ENCODE measurements at regions not wholly inside any gene's neighbourhood (a gene's known extent, or its start where the extent isn't known, plus 50 kb on each side); places are given as distances from the start of the nearest gene placed in this dataset.

GRCh38 chr2:147356157-147356556 is 488.7 kb upstream of the ACVR2A start:
- Histone ChIP-seq H3K27ac (ENCODE audit: low read depth in 2 of 2, low read length in 2 of 2) (no peak overlapping the region), H3K4me1 (ENCODE audit: control insufficient read depth in 2 of 3, insufficient read depth in 2 of 3, low read depth in 1 of 3, low read length in 3 of 3) (no peaks in the 10 kb centered on the region), H3K4me3 (ENCODE audit: low read length in 3 of 3) (no peak overlapping the region), H3K27me3 (ENCODE audit: control insufficient read depth, insufficient read depth, low read length) (no peaks in the 10 kb centered on the region), H3K9ac (ENCODE audit: low read length in 3 of 3) (no peak overlapping the region), H3K36me3 (ENCODE audit: control insufficient read depth in 2 of 3, insufficient read depth in 3 of 3, low read length in 3 of 3) (no peaks in the 10 kb centered on the region), H3K9me3 (ENCODE audit: control insufficient read depth in 2 of 3, insufficient read depth in 1 of 3, low read length in 3 of 3) (no peaks in the 10 kb centered on the region)
- intact Hi-C loops (cut with DNase I) = no loop called here
- no peak for TF ChIP-seq CTCF (IDR thresholded peaks at IDR 0.05; ENCODE audit: borderline replicate concordance, extremely low read depth, insufficient read depth)
- no peak for DNase-seq
- FAIRE-seq = no peak

GRCh38 chr2:147355706-147356105 is 489.1 kb upstream of the ACVR2A start:
- no peak overlapping the region for H3K4me3 ChIP-seq (ENCODE audit: low read length in 3 of 3)
- intact Hi-C loops (cut with DNase I) = no loop called here
- H3K27ac ChIP-seq (ENCODE audit: low read depth in 2 of 2, low read length in 2 of 2) = no peak overlapping the region
- FAIRE-seq = no peak
- H3K9ac ChIP-seq (ENCODE audit: low read length in 3 of 3) = no peak overlapping the region
- no peak for TF ChIP-seq CTCF (IDR thresholded peaks at IDR 0.05; ENCODE audit: borderline replicate concordance, extremely low read depth, insufficient read depth)
- H3K36me3 ChIP-seq (ENCODE audit: control insufficient read depth in 2 of 3, insufficient read depth in 3 of 3, low read length in 3 of 3) = no peaks in the 10 kb centered on the region
- H3K9me3 ChIP-seq (ENCODE audit: control insufficient read depth in 2 of 3, insufficient read depth in 1 of 3, low read length in 3 of 3) = no peaks in the 10 kb centered on the region
- no peaks in the 10 kb centered on the region for H3K27me3 ChIP-seq (ENCODE audit: control insufficient read depth, insufficient read depth, low read length)
- H3K4me1 ChIP-seq (ENCODE audit: control insufficient read depth in 2 of 3, insufficient read depth in 2 of 3, low read depth in 1 of 3, low read length in 3 of 3) = no peaks in the 10 kb centered on the region
- DNase-seq = no peak

- FAIRE-seq = no peak
- H3K27me3 ChIP-seq (ENCODE audit: control insufficient read depth, insufficient read depth, low read length) = no peaks in the 10 kb centered on the region
- H3K4me3 ChIP-seq (ENCODE audit: low read length in 3 of 3) = no peak overlapping the region
These were observed 491.8 kb upstream of the ACVR2A start for GRCh38 chr2:147353072-147353381.

More at GRCh38 chr2:147353072-147353381, 491.8 kb upstream of the ACVR2A start:
- DNase-seq = no peak
- Histone ChIP-seq H3K36me3 (ENCODE audit: control insufficient read depth in 2 of 3, insufficient read depth in 3 of 3, low read length in 3 of 3) (no peaks in the 10 kb centered on the region), H3K27ac (ENCODE audit: low read depth in 2 of 2, low read length in 2 of 2) (no peak overlapping the region), H3K4me1 (ENCODE audit: control insufficient read depth in 2 of 3, insufficient read depth in 2 of 3, low read depth in 1 of 3, low read length in 3 of 3) (no peaks in the 10 kb centered on the region), H3K9me3 (ENCODE audit: control insufficient read depth in 2 of 3, insufficient read depth in 1 of 3, low read length in 3 of 3) (no peaks in the 10 kb centered on the region), H3K9ac (ENCODE audit: low read length in 3 of 3) (no peak overlapping the region)
- no peak for TF ChIP-seq CTCF (IDR thresholded peaks at IDR 0.05; ENCODE audit: borderline replicate concordance, extremely low read depth, insufficient read depth)
- intact Hi-C loops (cut with DNase I) = no loop called here

Data from kidney (tissue), 13 donors.